ENCODE measurements at regions not wholly inside any gene's neighbourhood (a gene's known extent, or its start where the extent isn't known, plus 50 kb on each side); places are given as distances from the start of the nearest gene placed in this dataset.
"Not testable (repeated sequence)": the region's sequence is repeated elsewhere in the genome, so short reads cannot be mapped to it uniquely, and the experiment has no call there.

GRCh38 chr1:149635290-149635899, 51.7 kb downstream of the PPIAL4C start:
- H3K27me3 Mint-ChIP-seq; H3K9me3 Mint-ChIP-seq (ENCODE audit: low read depth); H3K36me3 Mint-ChIP-seq: not testable (repeated sequence)
- Mint-ChIP-seq H3K27ac (peak overlapping the region; percentile 100), H3K4me3 (peak overlapping the region; percentile 93), H3K4me1 (ENCODE audit: low read depth) (peaks cover 33% of the 10 kb centered on the region)

- Mint-ChIP-seq H3K4me3 (peak overlapping the region; percentile 93), H3K27ac (peak overlapping the region; percentile 100), H3K4me1 (ENCODE audit: low read depth) (peaks cover 35% of the 10 kb centered on the region)
- not testable (repeated sequence) for H3K36me3 Mint-ChIP-seq; H3K9me3 Mint-ChIP-seq (ENCODE audit: low read depth); H3K27me3 Mint-ChIP-seq
Observed at GRCh38 chr1:149636286-149637122, 52.9 kb downstream of the PPIAL4C start.

GRCh38 chr1:149638481-149638880, 54.8 kb downstream of the PPIAL4C start:
- not testable (repeated sequence) for H3K9me3 Mint-ChIP-seq (ENCODE audit: low read depth); H3K4me3 Mint-ChIP-seq; H3K27ac Mint-ChIP-seq; H3K27me3 Mint-ChIP-seq; H3K36me3 Mint-ChIP-seq
- H3K4me1 Mint-ChIP-seq (ENCODE audit: low read depth) = peaks cover 36% of the 10 kb centered on the region

GRCh38 chr1:149638901-149639658, 55.4 kb downstream of the PPIAL4C start:
- not testable (repeated sequence) for H3K9me3 Mint-ChIP-seq (ENCODE audit: low read depth); H3K36me3 Mint-ChIP-seq; H3K27me3 Mint-ChIP-seq; H3K27ac Mint-ChIP-seq; H3K4me3 Mint-ChIP-seq
- H3K4me1 Mint-ChIP-seq (ENCODE audit: low read depth) = peaks cover 30% of the 10 kb centered on the region

- not testable (repeated sequence) for H3K27me3 Mint-ChIP-seq; H3K4me3 Mint-ChIP-seq; H3K36me3 Mint-ChIP-seq; H3K9me3 Mint-ChIP-seq (ENCODE audit: low read depth)
- Mint-ChIP-seq H3K27ac (peak overlapping the region; percentile 68), H3K4me1 (ENCODE audit: low read depth) (peaks cover 30% of the 10 kb centered on the region)
Observed at GRCh38 chr1:149641179-149641578, 57.5 kb downstream of the PPIAL4C start.

- H3K9me3 Mint-ChIP-seq (ENCODE audit: low read depth); H3K4me3 Mint-ChIP-seq; H3K27ac Mint-ChIP-seq; H3K36me3 Mint-ChIP-seq; H3K27me3 Mint-ChIP-seq: not testable (repeated sequence)
- peaks cover 16% of the 10 kb centered on the region for H3K4me1 Mint-ChIP-seq (ENCODE audit: low read depth)
Observed at GRCh38 chr1:149644818-149645217, 61.2 kb downstream of the PPIAL4C start.

GRCh38 chr1:149646360-149647017, 62.8 kb downstream of the PPIAL4C start:
- H3K36me3 Mint-ChIP-seq; H3K27me3 Mint-ChIP-seq; H3K9me3 Mint-ChIP-seq (ENCODE audit: low read depth): not testable (repeated sequence)
- peak overlapping the region; percentile 93 for H3K4me3 Mint-ChIP-seq
- peak overlapping the region; percentile 88 for H3K27ac Mint-ChIP-seq
- H3K4me1 Mint-ChIP-seq (ENCODE audit: low read depth) = peaks cover 12% of the 10 kb centered on the region

- H3K27me3 Mint-ChIP-seq; H3K27ac Mint-ChIP-seq; H3K9me3 Mint-ChIP-seq (ENCODE audit: low read depth); H3K36me3 Mint-ChIP-seq: not testable (repeated sequence)
- H3K4me1 Mint-ChIP-seq (ENCODE audit: low read depth) = peaks cover 11% of the 10 kb centered on the region
- peak overlapping the region; percentile 40 for H3K4me3 Mint-ChIP-seq
Observed at GRCh38 chr1:149647018-149647373, 63.3 kb downstream of the PPIAL4C start.

GRCh38 chr1:149657750-149658149, 74.1 kb downstream of the PPIAL4C start:
- H3K9me3 Mint-ChIP-seq (ENCODE audit: low read depth); H3K4me1 Mint-ChIP-seq (ENCODE audit: low read depth); H3K27me3 Mint-ChIP-seq; H3K4me3 Mint-ChIP-seq; H3K27ac Mint-ChIP-seq; H3K36me3 Mint-ChIP-seq: not testable (repeated sequence)

GRCh38 chr1:149658175-149658574, 74.5 kb downstream of the PPIAL4C start:
- H3K4me1 Mint-ChIP-seq (ENCODE audit: low read depth); H3K36me3 Mint-ChIP-seq; H3K9me3 Mint-ChIP-seq (ENCODE audit: low read depth); H3K27me3 Mint-ChIP-seq; H3K4me3 Mint-ChIP-seq; H3K27ac Mint-ChIP-seq: not testable (repeated sequence)

- H3K27me3 Mint-ChIP-seq; H3K4me1 Mint-ChIP-seq (ENCODE audit: low read depth); H3K4me3 Mint-ChIP-seq; H3K27ac Mint-ChIP-seq; H3K36me3 Mint-ChIP-seq; H3K9me3 Mint-ChIP-seq (ENCODE audit: low read depth): not testable (repeated sequence)
Observed at GRCh38 chr1:149664624-149665023, 81.0 kb downstream of the PPIAL4C start.

GRCh38 chr1:149665033-149665432, 81.4 kb downstream of the PPIAL4C start:
- H3K9me3 Mint-ChIP-seq (ENCODE audit: low read depth); H3K4me1 Mint-ChIP-seq (ENCODE audit: low read depth): not testable (repeated sequence)

GRCh38 chr1:149665528-149665927, 81.9 kb downstream of the PPIAL4C start:
- not testable (repeated sequence) for H3K4me1 Mint-ChIP-seq (ENCODE audit: low read depth); H3K27me3 Mint-ChIP-seq; H3K27ac Mint-ChIP-seq; H3K4me3 Mint-ChIP-seq; H3K9me3 Mint-ChIP-seq (ENCODE audit: low read depth); H3K36me3 Mint-ChIP-seq

More at GRCh38 chr1:149665033-149665432, 81.4 kb downstream of the PPIAL4C start:
- H3K36me3 Mint-ChIP-seq, H3K27me3 Mint-ChIP-seq, H3K4me3 Mint-ChIP-seq, H3K27ac Mint-ChIP-seq: not testable (repeated sequence)

- H3K36me3 Mint-ChIP-seq; H3K9me3 Mint-ChIP-seq (ENCODE audit: low read depth); H3K27me3 Mint-ChIP-seq: not testable (repeated sequence)
Observed at GRCh38 chr1:149673231-149673909, 89.7 kb downstream of the PPIAL4C start.

GRCh38 chr1:149674921-149675320, 91.3 kb downstream of the PPIAL4C start:
- not testable (repeated sequence) for H3K4me3 Mint-ChIP-seq; H3K36me3 Mint-ChIP-seq; H3K9me3 Mint-ChIP-seq (ENCODE audit: low read depth); H3K27ac Mint-ChIP-seq; H3K27me3 Mint-ChIP-seq; H3K4me1 Mint-ChIP-seq (ENCODE audit: low read depth)

More at GRCh38 chr1:149673231-149673909, 89.7 kb downstream of the PPIAL4C start:
- not testable (repeated sequence) for H3K4me3 Mint-ChIP-seq; H3K4me1 Mint-ChIP-seq (ENCODE audit: low read depth); H3K27ac Mint-ChIP-seq

Measured in activated naive CD8-positive, alpha-beta T cell (primary cell).